Mucosa of rectum (tissue), 2 donors: ENCODE measurements at regions not wholly inside any gene's neighbourhood (a gene's known extent, or its start where the extent isn't known, plus 50 kb on each side); places are given as distances from the start of the nearest gene placed in this dataset.

Experiments used
- H3K27ac ChIP-seq, 2 donors: one replicate each; pipeline ENCODE4 v1.7.0; 2013; ENCODE audit warnings: inconsistent platforms in 2 of 2, low read depth in 2 of 2, low read length in 2 of 2
- H3K27me3 ChIP-seq, 2 donors: one replicate each; pipeline ENCODE4 v1.7.0; 2013; ENCODE audit warnings: low read length in 2 of 2; ENCODE audit not compliant: control insufficient read depth in 2 of 2, insufficient read depth in 2 of 2
- H3K36me3 ChIP-seq, 2 donors: one replicate each; pipeline ENCODE4 v1.7.0; 2013; ENCODE audit warnings: low read length in 2 of 2; ENCODE audit not compliant: control insufficient read depth in 2 of 2, insufficient read depth in 2 of 2
- H3K4me1 ChIP-seq, 2 donors: one replicate each; pipeline ENCODE4 v1.7.0; 2013; ENCODE audit warnings: low read length in 2 of 2, mild to moderate bottlenecking in 1 of 2; ENCODE audit not compliant: control insufficient read depth in 2 of 2, insufficient read depth in 2 of 2
- H3K4me3 ChIP-seq, 2 donors: one replicate each; pipeline ENCODE4 v1.7.0; 2013; ENCODE audit warnings: low read length in 2 of 2
- H3K9ac ChIP-seq, 2 donors: one replicate each; pipeline ENCODE4 v1.7.0; 2013; ENCODE audit warnings: low read length in 2 of 2, low read depth in 1 of 2, mild to moderate bottlenecking in 1 of 2
- H3K9me3 ChIP-seq, 2 donors: one replicate each; pipeline ENCODE4 v1.7.0; 2013; ENCODE audit warnings: low read length in 2 of 2; ENCODE audit not compliant: control insufficient read depth in 2 of 2
- donor health status: healthy.
- donor health status: Normal muscosa, but diverticular disease.

DNA sequence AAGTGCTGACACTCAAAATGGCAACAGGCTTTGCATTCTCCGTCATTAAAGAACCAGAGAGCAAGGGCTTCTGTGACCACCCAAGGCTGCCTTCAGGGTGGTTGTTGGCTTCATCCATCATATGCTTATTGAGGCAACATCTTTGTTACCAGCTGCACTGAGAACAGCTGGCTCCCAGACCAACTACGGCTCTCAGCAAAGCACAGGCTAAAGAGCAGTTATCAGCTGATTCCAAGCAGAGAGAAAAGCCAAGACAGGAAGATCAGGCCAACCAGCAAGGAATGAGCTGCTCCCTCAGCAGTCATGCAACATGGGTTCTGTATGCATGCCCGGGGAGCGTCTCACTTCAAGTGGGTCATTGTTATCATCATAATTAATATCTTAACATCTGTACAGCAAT is 358.9 kb downstream of the ACTL7B start:
- H3K27me3 ChIP-seq, result no peaks in the 10 kb centered on the region
- H3K9me3 ChIP-seq, result no peaks in the 10 kb centered on the region
- H3K4me3 ChIP-seq, result no peak overlapping the region
- H3K4me1 ChIP-seq, result no peaks in the 10 kb centered on the region
- H3K9ac ChIP-seq, result no peak overlapping the region
- H3K27ac ChIP-seq, result no peak overlapping the region
- no peaks in the 10 kb centered on the region for H3K36me3 ChIP-seq

DNA sequence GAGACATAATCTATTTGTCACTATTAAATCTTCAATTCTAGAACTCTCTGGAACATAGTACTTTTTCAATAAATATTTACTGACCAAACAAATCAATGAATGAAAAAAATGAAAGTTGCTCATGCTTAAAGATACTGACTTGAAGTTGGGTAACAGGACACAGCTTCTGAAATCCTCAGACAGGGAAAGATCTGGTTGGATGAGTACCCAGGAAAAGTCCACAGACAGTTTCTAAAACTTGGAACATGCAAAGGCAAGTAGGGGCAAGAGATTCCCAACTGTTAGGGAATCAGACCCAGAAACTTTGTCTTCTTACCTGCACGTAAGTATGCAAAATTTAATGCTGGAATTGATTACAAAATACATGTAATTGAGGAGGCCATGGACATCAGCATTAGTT is 366.2 kb downstream of the ACTL7B start:
- Histone ChIP-seq H3K36me3 (no peaks in the 10 kb centered on the region), H3K9ac (no peak overlapping the region), H3K27me3 (no peaks in the 10 kb centered on the region), H3K27ac (no peak overlapping the region), H3K9me3 (no peaks in the 10 kb centered on the region), H3K4me1 (no peaks in the 10 kb centered on the region), H3K4me3 (no peak overlapping the region)

DNA sequence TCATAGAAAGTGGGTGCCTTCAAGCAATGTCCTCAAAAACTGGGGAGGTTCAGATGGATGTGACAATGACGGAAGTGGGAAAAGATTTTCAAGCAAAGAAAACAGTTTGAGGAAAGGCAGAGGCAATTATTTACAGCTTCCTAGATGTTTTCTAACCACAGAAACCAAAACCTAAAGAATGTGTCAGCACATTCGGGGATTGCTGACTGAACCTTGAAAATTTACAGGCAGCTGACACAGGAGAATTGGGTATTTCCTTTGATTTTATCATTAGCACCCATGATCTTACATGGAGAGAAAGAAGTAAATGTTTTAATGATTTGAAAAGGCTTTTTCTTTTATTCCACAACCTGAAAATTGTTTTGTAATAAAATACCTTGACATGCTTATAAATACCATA is 369.0 kb downstream of the ACTL7B start:
- Histone ChIP-seq H3K27ac (no peak overlapping the region), H3K9me3 (no peaks in the 10 kb centered on the region), H3K4me3 (no peak overlapping the region), H3K36me3 (no peaks in the 10 kb centered on the region), H3K27me3 (no peaks in the 10 kb centered on the region), H3K9ac (no peak overlapping the region), H3K4me1 (no peaks in the 10 kb centered on the region)

- Histone ChIP-seq H3K9ac (no peak overlapping the region), H3K27me3 (no peaks in the 10 kb centered on the region), H3K27ac (no peak overlapping the region), H3K36me3 (no peaks in the 10 kb centered on the region), H3K4me1 (no peaks in the 10 kb centered on the region), H3K9me3 (no peaks in the 10 kb centered on the region), H3K4me3 (no peak overlapping the region)
These were observed 371.3 kb downstream of the ACTL7B start for GRCh38 chr9:108484468-108484867.

DNA sequence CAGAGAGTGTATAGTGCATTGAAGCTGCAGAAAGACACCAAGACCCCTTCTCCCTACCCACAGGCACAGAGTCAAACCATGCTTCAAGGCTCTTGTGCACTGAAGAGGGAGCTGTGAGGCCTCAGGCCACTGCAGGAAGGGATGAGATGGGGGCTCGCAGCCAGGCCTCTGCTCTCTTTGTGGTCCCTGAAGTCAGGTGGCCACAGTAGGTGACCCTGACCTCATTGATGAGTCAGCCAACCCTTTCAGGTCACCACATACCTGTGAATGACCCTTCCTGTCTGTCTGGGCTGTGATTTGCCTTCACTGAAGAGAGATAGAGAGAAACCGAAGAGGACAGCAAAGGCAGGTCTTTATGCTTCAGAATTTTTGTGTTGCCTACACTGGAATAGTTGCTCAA is 372.1 kb downstream of the ACTL7B start:
- no peaks in the 10 kb centered on the region for H3K9me3 ChIP-seq
- H3K9ac ChIP-seq, result no peak overlapping the region
- no peaks in the 10 kb centered on the region for H3K36me3 ChIP-seq
- H3K4me1 ChIP-seq, result peaks cover 2 to 4% of the 10 kb centered on the region in 2 donors
- H3K4me3 ChIP-seq, result no peak overlapping the region
- no peaks in the 10 kb centered on the region for H3K27me3 ChIP-seq
- no peak overlapping the region for H3K27ac ChIP-seq

GRCh38 chr9:108479989-108480652 is 375.7 kb downstream of the ACTL7B start:
- no peaks in the 10 kb centered on the region for H3K27me3 ChIP-seq
- H3K9ac ChIP-seq, result no peak overlapping the region
- H3K27ac ChIP-seq, result no peak overlapping the region
- no peak overlapping the region for H3K4me3 ChIP-seq
- H3K4me1 ChIP-seq, result peaks cover 9 to 19% of the 10 kb centered on the region in 2 donors
- no peaks in the 10 kb centered on the region for H3K36me3 ChIP-seq
- no peaks in the 10 kb centered on the region for H3K9me3 ChIP-seq

DNA sequence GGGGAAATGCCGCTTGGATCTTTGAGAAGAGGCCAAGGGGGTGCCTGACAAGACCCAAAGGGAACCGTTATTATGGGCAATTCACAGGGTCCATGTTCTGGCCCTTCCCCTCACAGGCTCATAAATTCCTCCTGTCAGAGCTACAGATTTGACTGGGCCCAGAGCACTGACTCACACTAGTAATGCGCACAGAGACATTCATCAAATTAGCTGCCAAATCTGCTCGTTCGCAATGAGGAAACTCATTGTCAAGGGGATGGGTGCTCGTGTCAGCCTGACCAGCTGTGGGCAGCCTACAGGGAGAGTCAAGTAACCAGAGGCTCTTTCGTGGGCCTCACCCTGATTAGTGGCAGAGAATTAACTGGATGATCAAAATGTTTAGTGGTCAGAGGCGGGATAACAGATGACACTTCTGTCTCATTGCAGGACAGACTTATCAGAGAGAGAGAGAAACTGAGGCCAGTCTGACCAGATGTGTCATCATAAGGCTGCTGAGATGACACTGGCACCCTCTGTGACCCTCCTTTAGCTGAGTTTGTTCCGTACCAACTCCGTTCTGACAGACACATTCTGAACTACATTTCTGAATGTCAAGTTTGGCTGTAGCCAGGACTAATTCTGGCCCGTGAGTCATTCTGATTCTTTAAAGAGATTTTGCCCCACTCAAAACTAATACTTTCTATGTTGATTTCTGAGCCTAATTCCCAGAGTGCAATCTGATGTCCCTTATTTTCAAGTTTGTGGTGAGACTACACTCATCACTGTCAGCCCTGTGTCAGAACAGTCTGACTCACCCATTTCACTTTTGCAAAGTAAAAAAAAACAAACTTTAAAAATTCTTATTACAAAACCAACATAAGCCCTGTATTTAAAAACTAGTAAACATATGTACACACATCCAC is 377.1 kb downstream of the ACTL7B start:
- no peaks in the 10 kb centered on the region for H3K9me3 ChIP-seq
- no peaks in the 10 kb centered on the region for H3K27me3 ChIP-seq
- H3K4me3 ChIP-seq, result peak overlapping the region in 1 of 2 donors; percentile 17
- H3K4me1 ChIP-seq, result peaks cover 13 to 26% of the 10 kb centered on the region in 2 donors
- H3K9ac ChIP-seq, result no peak overlapping the region
- H3K36me3 ChIP-seq, result no peaks in the 10 kb centered on the region
- peak overlapping the region; percentile 80 to 90 for H3K27ac ChIP-seq

DNA sequence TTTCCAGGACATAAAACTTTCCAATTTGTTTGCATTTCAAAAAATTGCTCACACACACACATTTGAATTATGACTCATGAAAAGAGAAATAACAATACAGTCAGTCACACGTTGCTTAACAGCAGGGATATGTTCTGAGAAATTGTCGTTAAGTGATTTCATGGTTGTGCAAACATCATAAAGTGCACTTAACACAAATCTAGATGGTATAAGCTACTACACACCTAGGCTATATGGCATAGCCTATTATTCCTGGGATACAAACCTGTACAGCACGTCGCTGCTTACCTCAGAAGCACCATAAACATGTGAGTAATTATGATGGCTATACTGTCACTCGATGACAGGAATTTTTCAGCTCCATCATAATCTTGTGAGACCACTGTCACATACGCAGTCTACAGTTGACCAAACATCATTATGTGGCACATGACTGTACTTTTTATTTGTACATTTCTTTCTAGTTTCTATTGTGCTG is 378.2 kb downstream of the ACTL7B start:
- Histone ChIP-seq H3K9ac (peak overlapping the region in 1 of 2 donors; percentile 36), H3K27me3 (no peaks in the 10 kb centered on the region), H3K4me3 (no peak overlapping the region), H3K27ac (peak overlapping the region; percentile 80 to 90), H3K36me3 (no peaks in the 10 kb centered on the region), H3K9me3 (no peaks in the 10 kb centered on the region), H3K4me1 (peaks cover 21 to 35% of the 10 kb centered on the region in 2 donors)

- Histone ChIP-seq H3K27me3 (no peaks in the 10 kb centered on the region), H3K4me1 (peaks cover 21 to 35% of the 10 kb centered on the region in 2 donors), H3K4me3 (no peak overlapping the region), H3K9ac (no peak overlapping the region), H3K36me3 (no peaks in the 10 kb centered on the region), H3K27ac (peak overlapping the region; percentile 46 to 56), H3K9me3 (no peaks in the 10 kb centered on the region)
These were observed 379.2 kb downstream of the ACTL7B start for GRCh38 chr9:108476574-108476973.

GRCh38 chr9:108475813-108476212 is 380.0 kb downstream of the ACTL7B start:
- Histone ChIP-seq H3K36me3 (no peaks in the 10 kb centered on the region), H3K27ac (no peak overlapping the region), H3K9ac (no peak overlapping the region), H3K27me3 (no peaks in the 10 kb centered on the region), H3K9me3 (no peaks in the 10 kb centered on the region), H3K4me3 (no peak overlapping the region), H3K4me1 (peaks cover 21 to 35% of the 10 kb centered on the region in 2 donors)
